Osteoblast (primary cell): ENCODE measurements at regions not wholly inside any gene's neighbourhood (a gene's known extent, or its start where the extent isn't known, plus 50 kb on each side); places are given as distances from the start of the nearest gene placed in this dataset.

Experiments
- DNase-seq: peaks from one replicate; pipeline ENCODE4 v3.0.0; 2011; ENCODE audit warnings: low spot score, mixed read lengths; ENCODE audit not compliant: insufficient read length; ENCODE audit errors: missing footprints
- H2AFZ ChIP-seq: 2 replicates; pipeline ENCODE4 v1.6.0; 2011; ENCODE audit warnings: mild to moderate bottlenecking, low read length
- H3K27ac ChIP-seq: 2 replicates; pipeline ENCODE4 v1.5.1; 2011; ENCODE audit warnings: mild to moderate bottlenecking, low read depth, low read length, moderate library complexity
- H3K27me3 ChIP-seq: 2 replicates; pipeline ENCODE4 v1.6.0; 2012; ENCODE audit warnings: mild to moderate bottlenecking, control low read depth, inconsistent platforms, low read length, moderate library complexity; ENCODE audit not compliant: insufficient read depth
- H3K36me3 ChIP-seq: 2 replicates; pipeline ENCODE4 v1.5.1; 2011; ENCODE audit warnings: mild to moderate bottlenecking, low read length, control low read depth, moderate library complexity; ENCODE audit not compliant: insufficient read depth
- H3K4me1 ChIP-seq: 2 replicates; pipeline ENCODE4 v1.5.1; 2011; ENCODE audit warnings: mild to moderate bottlenecking, low read length, control low read depth, moderate library complexity; ENCODE audit not compliant: insufficient read depth
- H3K4me2 ChIP-seq: 2 replicates; pipeline ENCODE4 v1.6.0; 2011; ENCODE audit warnings: mild to moderate bottlenecking, low read length; ENCODE audit not compliant: insufficient read depth
- H3K4me3 ChIP-seq: fragments of 200-600 bp; sonication (generic); 3 replicates; pipeline ENCODE4 v1.5.1; 2012; ENCODE audit warnings: mild to moderate bottlenecking, low read length, inconsistent platforms; ENCODE audit not compliant: insufficient read depth
- H3K79me2 ChIP-seq: 2 replicates; pipeline ENCODE4 v1.6.0; 2012; ENCODE audit warnings: mild to moderate bottlenecking, low read length, control low read depth, inconsistent platforms; ENCODE audit not compliant: insufficient read depth
- H3K9me3 ChIP-seq: 2 replicates; pipeline ENCODE4 v1.5.1; 2011; ENCODE audit warnings: low read depth, low read length, control low read depth
- H4K20me1 ChIP-seq: 2 replicates; pipeline ENCODE4 v1.6.0; 2012; ENCODE audit warnings: mild to moderate bottlenecking, low read length, control low read depth; ENCODE audit not compliant: insufficient read depth
- CTCF ChIP-seq: IDR thresholded peaks from 2 replicates; pipeline ENCODE4 v1.5.1; 2011; ENCODE audit warnings: mild to moderate bottlenecking, low read depth, low read length, moderate library complexity; ENCODE audit errors: extremely low read depth

GRCh38 chr2:7795778-7796563 is 878.8 kb downstream of the RNF144A start:
- no peak for TF ChIP-seq CTCF
- no peak overlapping the region for H3K4me2 ChIP-seq
- H3K27me3 ChIP-seq: no peaks in the 10 kb centered on the region
- no peaks in the 10 kb centered on the region for H3K4me1 ChIP-seq
- H3K36me3 ChIP-seq: no peaks in the 10 kb centered on the region
- H3K4me3 ChIP-seq: no peak overlapping the region
- peak overlapping the region; percentile 32 for H2AFZ ChIP-seq
- DNase-seq: no peak
- H3K9me3 ChIP-seq: no peaks in the 10 kb centered on the region
- H3K27ac ChIP-seq: no peak overlapping the region
- no peaks in the 10 kb centered on the region for H3K79me2 ChIP-seq
- H4K20me1 ChIP-seq: no peaks in the 10 kb centered on the region

- Histone ChIP-seq H3K4me1 (no peaks in the 10 kb centered on the region), H3K27me3 (no peaks in the 10 kb centered on the region), H3K27ac (no peak overlapping the region), H3K4me2 (no peak overlapping the region), H2AFZ (no peak overlapping the region), H3K79me2 (no peaks in the 10 kb centered on the region), H3K4me3 (no peak overlapping the region), H3K9me3 (peaks cover 3% of the 10 kb centered on the region), H4K20me1 (no peaks in the 10 kb centered on the region), H3K36me3 (no peaks in the 10 kb centered on the region)
- peak; percentile 58 for DNase-seq
- TF ChIP-seq CTCF: no peak
Measured at GRCh38 chr2:7800031-7800430, 881.8 kb upstream of the ID2 start.

GRCh38 chr2:7801212-7801611 is 880.6 kb upstream of the ID2 start:
- DNase-seq: no peak
- H2AFZ ChIP-seq: no peak overlapping the region
- H3K4me2 ChIP-seq: no peak overlapping the region
- H3K4me3 ChIP-seq: no peak overlapping the region
- H3K4me1 ChIP-seq: no peaks in the 10 kb centered on the region
- H3K79me2 ChIP-seq: no peaks in the 10 kb centered on the region
- no peak for TF ChIP-seq CTCF
- no peaks in the 10 kb centered on the region for H4K20me1 ChIP-seq
- no peaks in the 10 kb centered on the region for H3K27me3 ChIP-seq
- no peaks in the 10 kb centered on the region for H3K36me3 ChIP-seq
- H3K9me3 ChIP-seq: peaks cover 3% of the 10 kb centered on the region
- no peak overlapping the region for H3K27ac ChIP-seq

- DNase-seq: peak; percentile 55
- no peak overlapping the region for H3K4me3 ChIP-seq
- no peak overlapping the region for H2AFZ ChIP-seq
- no peaks in the 10 kb centered on the region for H4K20me1 ChIP-seq
- no peak for TF ChIP-seq CTCF
- no peaks in the 10 kb centered on the region for H3K79me2 ChIP-seq
- no peaks in the 10 kb centered on the region for H3K36me3 ChIP-seq
- no peak overlapping the region for H3K4me2 ChIP-seq
- H3K4me1 ChIP-seq: no peaks in the 10 kb centered on the region
- peaks cover 3% of the 10 kb centered on the region for H3K9me3 ChIP-seq
- no peaks in the 10 kb centered on the region for H3K27me3 ChIP-seq
- no peak overlapping the region for H3K27ac ChIP-seq
Measured at GRCh38 chr2:7803515-7803914, 878.3 kb upstream of the ID2 start.
